ENCODE measurements at regions not wholly inside any gene's neighbourhood (a gene's known extent, or its start where the extent isn't known, plus 50 kb on each side); places are given as distances from the start of the nearest gene placed in this dataset.

DNA sequence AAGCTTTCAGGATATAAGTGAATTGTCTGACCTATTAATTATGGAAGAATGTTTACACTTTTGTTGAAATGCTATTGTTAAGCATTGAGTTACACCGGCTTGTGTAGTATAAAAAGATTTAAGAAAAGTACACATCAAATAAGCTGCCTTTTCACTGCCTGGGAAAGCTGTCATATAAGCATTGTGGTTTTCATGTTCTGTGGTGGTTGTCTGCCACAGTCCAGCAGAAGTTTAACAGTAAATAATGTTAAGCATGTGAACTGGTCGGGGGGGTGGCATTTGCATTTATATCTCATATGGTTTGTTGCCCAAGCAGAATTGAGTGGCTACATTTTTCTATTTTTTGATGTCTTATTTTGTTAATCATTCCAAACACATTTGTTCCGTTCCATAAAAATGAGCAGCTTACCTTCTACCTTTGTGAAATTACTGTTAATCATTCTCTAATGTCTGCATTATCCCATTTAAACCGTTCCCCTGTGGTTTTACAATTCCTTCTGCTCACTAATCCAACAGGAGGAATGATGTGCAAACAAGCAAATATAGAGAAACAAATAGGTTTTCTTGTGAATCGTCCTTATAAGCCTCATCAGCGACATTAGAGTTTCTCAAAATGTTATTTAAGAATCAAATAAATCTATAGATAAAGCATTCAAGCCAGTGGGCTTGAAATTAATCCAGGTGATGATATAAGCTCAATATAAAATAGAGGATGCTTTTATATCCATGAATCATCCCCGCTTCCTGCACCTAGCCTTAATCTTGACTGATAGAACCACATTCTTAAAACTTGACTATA is 160.8 kb upstream of the SAMSN1 start:
- TF ChIP-seq EZH2 (IDR thresholded peaks at IDR 0.05) (no peak), POLR2AphosphoS5 (IDR thresholded peaks at IDR 0.05; ENCODE audit: borderline replicate concordance, low read depth, low read length) (no peak)
